ENCODE measurements at regions not wholly inside any gene's neighbourhood (a gene's known extent, or its start where the extent isn't known, plus 50 kb on each side); places are given as distances from the start of the nearest gene placed in this dataset.

- intact Hi-C loops (cut with micrococcal nuclease), result loop anchor here (5.0 to 10.0 kb wide), 2 partner anchors 83 to 116 kb away; partner anchors contain the start of gene URAD
- H3K23ac ChIP-seq (ENCODE audit: low read depth, low read length), result no peak overlapping the region
- H3K4me3 ChIP-seq (ENCODE audit: insufficient read depth, low read depth, low read length), result no peak overlapping the region
- no peaks in the 10 kb centered on the region for H3K9me3 ChIP-seq (ENCODE audit: control insufficient read depth, insufficient read depth, low read length)
- peaks cover 2% of the 10 kb centered on the region; the same call in 1 of the 2 replicates for H3K27me3 ChIP-seq (ENCODE audit: control insufficient read depth, insufficient read depth, low read length)
- H3K79me1 ChIP-seq (ENCODE audit: low read depth in 1 of 2, low read length in 2 of 2), result no peaks in the 10 kb centered on the region
- no peaks in the 10 kb centered on the region for H3K36me3 ChIP-seq (ENCODE audit: control insufficient read depth, insufficient read depth, low read length)
- H3K18ac ChIP-seq (ENCODE audit: low read depth, low read length), result no peak overlapping the region
- no peak overlapping the region for H3K14ac ChIP-seq (replicated peaks; ENCODE audit: low read depth, low read length)
- no peak overlapping the region for H3K4me2 ChIP-seq (ENCODE audit: low read depth, low read length)
- in situ Hi-C loops (cut with MboI; ENCODE audit: low sequenced_read_pairs), result no loop called here
- no peaks in the 10 kb centered on the region for H3K4me1 ChIP-seq (ENCODE audit: control insufficient read depth, insufficient read depth, low read length)
- ATAC-seq (ENCODE audit: low read depth) (no peak), DNase-seq (peak; percentile 5)
- CTCF ChIA-PET, result interaction anchor here (0.7 to 1.6 kb wide), 5 partner anchors 7 to 769 kb away, joined by 3 to 5 read pairs (median 5); no protein-coding TSS in a partner anchor
- H3K9ac ChIP-seq (ENCODE audit: low read depth, low read length), result no peak overlapping the region
- TF ChIP-seq BHLHE40 (IDR thresholded peaks at IDR 0.05; ENCODE audit: low read depth, low read length) (no peak), CTCF (conservative IDR thresholded peaks at IDR 0.05; ENCODE audit: low read depth, low read length) (peak; percentile 55), RAD21 (IDR thresholded peaks at IDR 0.05; ENCODE audit: low read length) (peak; percentile 38), SMC3 (IDR thresholded peaks at IDR 0.05; ENCODE audit: low read depth, low read length) (peak; percentile 61)
- no peak overlapping the region for H4K91ac ChIP-seq (ENCODE audit: insufficient read depth, low read depth, low read length)
- H3K4ac ChIP-seq (ENCODE audit: low read depth, low read length), result no peak overlapping the region
- H3K56ac ChIP-seq (ENCODE audit: extremely low read depth, insufficient read depth, low read length), result no peak overlapping the region
- no peak overlapping the region for H4K8ac ChIP-seq (ENCODE audit: low read depth in 2 of 2, low read length in 2 of 2)
- no peak overlapping the region for H2AFZ ChIP-seq (replicated peaks; ENCODE audit: low read length, poor library complexity)
- H3K27ac ChIP-seq (ENCODE audit: insufficient read depth, low read length), result no peak overlapping the region
- H2AK5ac ChIP-seq (ENCODE audit: low read depth, low read length), result no peak overlapping the region
- no peak overlapping the region for H2BK120ac ChIP-seq (ENCODE audit: low read depth, low read length)
- H4K5ac ChIP-seq (ENCODE audit: low read depth, low read length), result no peak overlapping the region
- no TSS peak for BruUV-seq (replicated peaks)
- dilution Hi-C loops (cut with HindIII; ENCODE audit: low sequenced_read_pairs, unreplicated experiment), result no loop called here
- no peaks in the 10 kb centered on the region for H3K9me1 ChIP-seq (ENCODE audit: insufficient read depth, low read length)
- POLR2A ChIA-PET (ENCODE audit: unreplicated experiment), result no interaction called here
- H2BK20ac ChIP-seq (ENCODE audit: low read depth, low read length), result no peak overlapping the region
- WGBS, 2 experiments (ENCODE audit: extremely low coverage in 2 of 2, insufficient read length in 1 of 2), result no CpG with 5 or more reads among the region's 9 CpGs
- H2AK9ac ChIP-seq (replicated peaks; ENCODE audit: low read depth, low read length, poor library complexity), result no peak overlapping the region
- no peak overlapping the region for H2BK5ac ChIP-seq (ENCODE audit: low read depth, low read length, poor library complexity, severe bottlenecking)
- H4K20me1 ChIP-seq (ENCODE audit: insufficient read depth, low read length), result no peaks in the 10 kb centered on the region
- H2BK15ac ChIP-seq (ENCODE audit: low read depth, low read length), result no peak overlapping the region
Measured at GRCh38 chr13:27868641-27869435, 51.0 kb upstream of the PDX1 start.

Data from IMR-90 (cell line).